HG03025 (cell line): ENCODE measurements at regions not wholly inside any gene's neighbourhood (a gene's known extent, or its start where the extent isn't known, plus 50 kb on each side); places are given as distances from the start of the nearest gene placed in this dataset.
"Not testable (repeated sequence)": the region's sequence is repeated elsewhere in the genome, so short reads cannot be mapped to it uniquely, and the experiment has no call there.

Experiments
- ATAC-seq: cut with Tn5 transposase; IDR thresholded peaks from one replicate; pipeline ENCODE4 v1.9.1; 2021; ENCODE audit warnings: mild to moderate bottlenecking, moderate library complexity; ENCODE audit not compliant: unreplicated experiment, low FRiP score

DNA sequence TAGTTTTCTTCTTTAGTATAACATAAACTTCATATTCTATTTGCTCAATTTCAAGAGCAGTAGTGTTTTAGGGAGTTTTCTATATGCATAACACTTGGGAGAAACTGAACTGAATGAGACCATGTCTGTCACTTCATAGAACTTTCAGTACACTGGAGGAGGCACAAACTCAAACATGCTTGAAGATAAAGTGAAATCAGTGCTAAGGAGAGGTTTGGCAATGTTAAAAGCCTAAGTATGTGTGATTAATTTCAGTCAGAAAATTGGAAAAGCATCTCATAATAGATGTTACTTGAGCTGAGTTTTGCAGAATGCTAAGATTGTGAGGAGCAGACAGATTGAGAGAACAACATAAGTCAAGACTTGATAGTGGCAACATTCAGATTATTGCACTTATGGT, 411.2 kb upstream of the HS3ST1 start:
- no peak for ATAC-seq

GRCh38 chr4:11831739-11832138, 403.0 kb upstream of the HS3ST1 start:
- ATAC-seq = no peak

DNA sequence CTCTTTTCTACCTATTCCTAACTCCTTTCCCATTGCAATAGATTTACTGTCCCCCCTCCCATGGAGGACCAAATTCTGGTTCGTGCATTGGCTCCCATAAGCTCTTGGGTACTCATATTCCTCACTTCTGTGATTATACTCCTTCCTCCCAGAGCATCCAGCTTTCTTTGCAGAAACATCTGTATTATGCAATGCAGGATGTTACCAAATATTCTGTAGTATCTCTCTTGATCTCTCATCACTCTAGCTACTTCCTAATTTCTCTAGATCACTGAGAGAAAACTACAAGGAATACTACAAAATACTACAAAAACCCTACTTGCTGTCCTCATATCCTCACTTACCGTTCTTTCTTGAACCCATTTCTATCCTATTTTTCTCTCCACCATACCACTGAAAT, 395.9 kb upstream of the HS3ST1 start:
- no peak for ATAC-seq

GRCh38 chr4:11821772-11822430, 393.2 kb upstream of the HS3ST1 start:
- ATAC-seq = no peak

- no peak for ATAC-seq
Measured at GRCh38 chr4:11817088-11817487, 388.4 kb upstream of the HS3ST1 start.

DNA sequence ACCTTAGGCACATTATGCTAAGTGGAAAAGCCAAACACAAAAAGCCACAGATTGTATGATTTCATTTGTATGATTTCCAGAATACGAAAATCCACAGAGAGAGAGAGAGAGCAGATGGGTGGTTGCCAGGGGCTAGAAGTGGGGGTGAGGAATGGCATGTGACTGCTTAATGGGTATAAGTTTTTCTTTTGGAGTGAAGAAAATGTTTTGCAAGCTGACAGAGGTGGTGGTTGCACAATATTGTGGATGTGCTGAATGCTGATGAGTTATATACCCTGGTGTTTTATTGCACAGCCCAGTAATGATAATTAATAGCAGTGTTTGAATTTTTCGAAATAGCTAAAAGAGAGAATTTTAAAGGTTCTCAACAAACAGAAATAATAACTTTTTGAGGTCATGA, 386.1 kb upstream of the HS3ST1 start:
- no peak for ATAC-seq

DNA sequence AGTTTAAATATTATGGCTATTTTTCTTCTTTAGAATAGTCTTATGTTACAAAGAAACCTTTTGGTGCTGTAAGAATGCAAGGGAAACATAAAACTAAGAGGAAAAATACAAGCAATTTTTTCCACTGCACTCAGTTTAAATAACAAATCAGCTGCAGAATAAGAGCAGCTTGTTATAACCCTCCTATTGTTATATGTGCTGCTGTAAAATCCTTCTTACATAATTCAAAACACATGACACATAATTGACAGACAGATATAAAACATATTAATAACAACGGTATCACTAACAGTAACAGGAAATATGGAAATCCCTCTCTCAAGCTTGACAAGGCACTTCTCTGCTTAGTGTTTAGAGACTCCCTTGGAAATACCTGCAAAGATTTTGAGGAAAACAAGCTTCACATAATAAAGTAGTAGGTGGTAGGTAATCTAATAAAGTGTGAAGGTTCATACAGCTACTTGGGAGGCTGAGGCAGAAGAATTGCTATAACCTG, 385.3 kb upstream of the HS3ST1 start:
- no peak for ATAC-seq

- ATAC-seq = not testable (repeated sequence)
Measured at GRCh38 chr4:11811521-11811920, 382.8 kb upstream of the HS3ST1 start.

GRCh38 chr4:11805842-11806241, 377.1 kb upstream of the HS3ST1 start:
- peak; percentile 47 for ATAC-seq

DNA sequence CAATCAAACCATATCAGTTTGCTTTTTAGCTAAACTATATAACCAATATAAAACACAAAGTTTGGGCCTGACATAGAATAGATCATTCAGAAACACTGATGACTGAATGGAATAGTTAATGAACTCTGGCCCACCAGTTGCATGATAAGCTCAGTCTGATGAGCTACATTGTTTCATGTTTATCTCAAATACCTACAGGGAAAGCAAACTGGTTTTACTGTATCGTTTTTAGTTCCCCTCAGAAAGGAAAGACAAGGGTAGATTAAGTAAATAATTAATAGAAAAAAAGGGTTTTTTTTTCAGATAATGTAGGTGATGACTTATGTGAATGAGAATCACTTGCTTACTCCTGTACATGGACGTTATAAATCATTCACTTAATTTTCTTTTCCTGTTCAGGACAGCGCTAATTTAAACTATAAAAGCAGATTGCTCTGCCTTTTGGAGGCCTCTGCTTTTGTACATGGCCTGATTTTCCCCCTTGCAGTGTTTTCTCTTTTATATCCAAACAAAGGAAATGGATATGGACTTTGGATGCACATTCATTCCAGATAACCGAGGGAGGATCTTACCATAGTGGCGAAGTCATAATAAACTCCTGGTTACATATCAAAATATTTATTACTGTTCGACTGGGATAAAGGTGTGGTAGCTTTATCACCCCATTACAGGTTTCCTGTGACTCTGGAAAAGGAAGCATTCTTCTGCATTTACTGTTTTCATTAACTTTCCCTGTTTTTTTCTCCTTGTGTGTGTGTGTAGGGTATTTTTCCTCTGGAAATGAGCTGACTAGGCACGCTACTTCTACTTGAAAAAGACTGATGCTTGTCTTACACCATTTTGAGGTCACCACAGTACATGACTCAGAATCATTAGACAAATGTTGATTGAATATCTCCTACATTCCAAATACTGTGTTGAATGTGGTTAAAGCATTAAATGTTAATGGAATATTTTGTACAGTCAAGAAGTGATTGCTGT, 373.1 kb upstream of the HS3ST1 start:
- peak; percentile 47 for ATAC-seq

- no peak for ATAC-seq
Measured at GRCh38 chr4:11799196-11799595, 370.5 kb upstream of the HS3ST1 start.

GRCh38 chr4:11791797-11792196, 363.1 kb upstream of the HS3ST1 start:
- no peak for ATAC-seq

DNA sequence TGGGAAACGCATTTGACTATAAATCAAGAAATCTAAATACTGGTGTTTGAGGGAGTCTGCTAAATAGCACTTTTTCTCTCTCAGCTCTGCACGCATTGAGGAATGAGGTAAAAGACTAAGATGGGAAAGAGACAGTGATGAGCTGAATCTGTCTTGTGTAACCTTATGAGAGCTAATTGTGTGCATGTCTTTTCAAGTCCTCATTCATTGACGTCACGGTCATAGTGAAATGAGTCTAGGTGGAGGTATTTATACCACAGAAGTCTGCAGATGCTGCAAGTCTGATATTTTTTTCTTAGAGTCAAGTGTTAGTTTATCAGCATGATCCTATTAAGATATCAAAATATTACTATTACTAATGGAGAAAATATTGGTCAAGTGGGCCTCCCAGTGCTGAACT, 361.5 kb upstream of the HS3ST1 start:
- no peak for ATAC-seq

DNA sequence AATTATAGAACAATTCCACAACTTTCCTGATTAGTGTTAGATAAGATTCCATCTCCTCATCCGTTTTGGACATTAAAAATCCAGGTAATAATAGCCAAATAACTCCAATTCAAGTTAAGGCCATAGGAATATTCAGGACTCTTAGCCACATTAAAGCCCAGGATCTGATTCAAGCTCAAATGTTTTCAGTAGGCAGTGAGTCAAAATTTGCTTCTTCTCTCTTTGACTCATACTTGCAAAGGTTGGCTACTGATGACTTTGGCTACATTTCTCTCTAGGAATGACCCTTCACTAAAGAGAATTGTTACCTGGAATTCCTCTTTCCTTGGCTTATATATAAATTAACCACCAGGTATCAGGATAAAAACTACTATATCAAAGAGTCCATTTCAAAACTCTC, 354.9 kb upstream of the HS3ST1 start:
- ATAC-seq = no peak

- ATAC-seq = no peak
Measured at GRCh38 chr4:11782859-11783258, 354.2 kb upstream of the HS3ST1 start.

GRCh38 chr4:11777447-11777846, 348.8 kb upstream of the HS3ST1 start:
- no peak for ATAC-seq

- ATAC-seq = no peak
Measured at GRCh38 chr4:11774346-11774745, 345.7 kb upstream of the HS3ST1 start.

GRCh38 chr4:11773798-11774197, 345.1 kb upstream of the HS3ST1 start:
- no peak for ATAC-seq

DNA sequence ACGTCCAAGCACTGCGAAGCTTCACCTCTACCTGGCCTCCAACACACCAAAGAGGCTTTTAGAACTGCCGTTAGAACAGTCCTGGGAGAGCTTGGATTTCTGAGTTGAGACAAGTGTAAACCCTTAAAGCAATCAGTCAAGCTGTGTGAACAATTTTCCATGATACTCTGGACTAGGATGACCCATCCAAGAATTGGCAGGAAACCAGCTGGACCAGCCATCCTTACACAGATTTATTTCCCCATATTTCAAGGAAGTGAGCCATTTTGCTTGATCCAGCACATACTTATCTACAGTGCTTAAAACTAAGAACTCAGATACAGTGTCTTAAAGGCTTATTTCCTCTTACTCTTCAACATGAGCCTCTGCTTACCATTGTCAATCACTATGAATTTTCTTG, 340.7 kb upstream of the HS3ST1 start:
- no peak for ATAC-seq

- ATAC-seq = no peak
Measured at GRCh38 chr4:11768251-11768972, 339.7 kb upstream of the HS3ST1 start.

GRCh38 chr4:11765849-11766453, 337.3 kb upstream of the HS3ST1 start:
- peak; percentile 75 for ATAC-seq
